NCI-H774 (cell line): ENCODE measurements at regions not wholly inside any gene's neighbourhood (a gene's known extent, or its start where the extent isn't known, plus 50 kb on each side); places are given as distances from the start of the nearest gene placed in this dataset.
A peak's percentile ranks its signal among the peaks of the same experiment; 100 is the strongest.

Source experiments
- DNase-seq: peaks from one replicate; lab custom pipeline; 2025; lab: John Stamatoyannopoulos, UW

- no peak for DNase-seq
Measured at GRCh38 chr2:58911877-58912276, 670.8 kb upstream of the FANCL start.

GRCh38 chr2:58908501-58909154 lies 667.5 kb upstream of the FANCL start:
- DNase-seq, result no peak

GRCh38 chr2:58907644-58908043 lies 666.5 kb upstream of the FANCL start:
- DNase-seq, result no peak

- DNase-seq, result peak; percentile 14
Measured at GRCh38 chr2:58906081-58906645, 665.0 kb upstream of the FANCL start.

GRCh38 chr2:58904095-58904494 lies 663.0 kb upstream of the FANCL start:
- DNase-seq, result no peak

- no peak for DNase-seq
Measured at GRCh38 chr2:58903427-58903826, 662.3 kb upstream of the FANCL start.

GRCh38 chr2:58900246-58901027 lies 659.3 kb upstream of the FANCL start:
- DNase-seq, result no peak

- no peak for DNase-seq
Measured at GRCh38 chr2:58899692-58900091, 658.6 kb upstream of the FANCL start.

- no peak for DNase-seq
Measured at GRCh38 chr2:58896638-58897037, 655.5 kb upstream of the FANCL start.

- no peak for DNase-seq
Measured at GRCh38 chr2:58895857-58896256, 654.7 kb upstream of the FANCL start.

- no peak for DNase-seq
Measured at GRCh38 chr2:58893656-58894351, 652.7 kb upstream of the FANCL start.

GRCh38 chr2:58891828-58892377 lies 650.8 kb upstream of the FANCL start:
- no peak for DNase-seq

GRCh38 chr2:58890865-58891525 lies 649.9 kb upstream of the FANCL start:
- no peak for DNase-seq

GRCh38 chr2:58886009-58886408 lies 644.9 kb upstream of the FANCL start:
- no peak for DNase-seq

- no peak for DNase-seq
Measured at GRCh38 chr2:58879834-58880233, 638.7 kb upstream of the FANCL start.

GRCh38 chr2:58878778-58879177 lies 637.7 kb upstream of the FANCL start:
- no peak for DNase-seq

GRCh38 chr2:58876126-58876525 lies 635.0 kb upstream of the FANCL start:
- DNase-seq, result no peak

GRCh38 chr2:58875436-58875835 lies 634.3 kb upstream of the FANCL start:
- DNase-seq, result no peak

GRCh38 chr2:58871469-58872142 lies 630.5 kb upstream of the FANCL start:
- no peak for DNase-seq

- DNase-seq, result no peak
Measured at GRCh38 chr2:58870704-58871103, 629.6 kb upstream of the FANCL start.

GRCh38 chr2:58866946-58867345 lies 625.8 kb upstream of the FANCL start:
- no peak for DNase-seq
